ENCODE measurements at regions not wholly inside any gene's neighbourhood (a gene's known extent, or its start where the extent isn't known, plus 50 kb on each side); places are given as distances from the start of the nearest gene placed in this dataset.

DNA sequence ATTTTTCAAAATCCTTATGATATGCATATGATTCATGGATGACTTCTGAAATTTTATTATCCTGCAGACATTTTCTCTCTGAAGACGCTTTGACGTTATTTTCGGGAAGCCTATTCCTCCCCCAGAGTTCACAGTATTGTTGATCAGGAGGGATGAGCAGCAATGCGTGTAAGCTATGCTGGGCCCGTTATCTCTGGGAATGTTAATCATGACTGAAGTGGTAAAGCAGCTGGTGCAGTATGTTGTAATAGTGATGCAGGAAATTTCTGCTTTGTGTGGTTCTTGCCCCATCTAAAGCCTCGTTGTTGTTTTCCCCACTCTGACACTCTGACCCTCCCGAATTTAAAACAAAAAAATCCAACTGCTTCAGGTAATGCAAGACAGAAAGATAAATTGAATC, 1797.8 kb upstream of the WWC1 start:
- TF ChIP-seq ZNF138 (CRISPR knock-in tag; conservative IDR thresholded peaks at IDR 0.05) (no peak), FOXP1 (CRISPR knock-in tag; IDR thresholded peaks at IDR 0.05; ENCODE audit: borderline replicate concordance) (no peak), ELF4 (CRISPR knock-in tag; IDR thresholded peaks at IDR 0.05; ENCODE audit: low read depth) (no peak), CREB1 (CRISPR knock-in tag; IDR thresholded peaks at IDR 0.05) (no peak), ZNF423 (CRISPR knock-in tag; IDR thresholded peaks at IDR 0.05) (no peak), EMX1 (CRISPR knock-in tag; IDR thresholded peaks at IDR 0.05) (no peak), TEAD4 (CRISPR knock-in tag; IDR thresholded peaks at IDR 0.05) (no peak)
- TF ChIP-seq, protein P1, sequence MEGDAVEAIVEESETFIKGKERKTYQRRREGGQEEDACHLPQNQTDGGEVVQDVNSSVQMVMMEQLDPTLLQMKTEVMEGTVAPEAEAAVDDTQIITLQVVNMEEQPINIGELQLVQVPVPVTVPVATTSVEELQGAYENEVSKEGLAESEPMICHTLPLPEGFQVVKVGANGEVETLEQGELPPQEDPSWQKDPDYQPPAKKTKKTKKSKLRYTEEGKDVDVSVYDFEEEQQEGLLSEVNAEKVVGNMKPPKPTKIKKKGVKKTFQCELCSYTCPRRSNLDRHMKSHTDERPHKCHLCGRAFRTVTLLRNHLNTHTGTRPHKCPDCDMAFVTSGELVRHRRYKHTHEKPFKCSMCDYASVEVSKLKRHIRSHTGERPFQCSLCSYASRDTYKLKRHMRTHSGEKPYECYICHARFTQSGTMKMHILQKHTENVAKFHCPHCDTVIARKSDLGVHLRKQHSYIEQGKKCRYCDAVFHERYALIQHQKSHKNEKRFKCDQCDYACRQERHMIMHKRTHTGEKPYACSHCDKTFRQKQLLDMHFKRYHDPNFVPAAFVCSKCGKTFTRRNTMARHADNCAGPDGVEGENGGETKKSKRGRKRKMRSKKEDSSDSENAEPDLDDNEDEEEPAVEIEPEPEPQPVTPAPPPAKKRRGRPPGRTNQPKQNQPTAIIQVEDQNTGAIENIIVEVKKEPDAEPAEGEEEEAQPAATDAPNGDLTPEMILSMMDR (IDR thresholded peaks at IDR 0.05) = no peak
- TF ChIP-seq, protein P2, sequence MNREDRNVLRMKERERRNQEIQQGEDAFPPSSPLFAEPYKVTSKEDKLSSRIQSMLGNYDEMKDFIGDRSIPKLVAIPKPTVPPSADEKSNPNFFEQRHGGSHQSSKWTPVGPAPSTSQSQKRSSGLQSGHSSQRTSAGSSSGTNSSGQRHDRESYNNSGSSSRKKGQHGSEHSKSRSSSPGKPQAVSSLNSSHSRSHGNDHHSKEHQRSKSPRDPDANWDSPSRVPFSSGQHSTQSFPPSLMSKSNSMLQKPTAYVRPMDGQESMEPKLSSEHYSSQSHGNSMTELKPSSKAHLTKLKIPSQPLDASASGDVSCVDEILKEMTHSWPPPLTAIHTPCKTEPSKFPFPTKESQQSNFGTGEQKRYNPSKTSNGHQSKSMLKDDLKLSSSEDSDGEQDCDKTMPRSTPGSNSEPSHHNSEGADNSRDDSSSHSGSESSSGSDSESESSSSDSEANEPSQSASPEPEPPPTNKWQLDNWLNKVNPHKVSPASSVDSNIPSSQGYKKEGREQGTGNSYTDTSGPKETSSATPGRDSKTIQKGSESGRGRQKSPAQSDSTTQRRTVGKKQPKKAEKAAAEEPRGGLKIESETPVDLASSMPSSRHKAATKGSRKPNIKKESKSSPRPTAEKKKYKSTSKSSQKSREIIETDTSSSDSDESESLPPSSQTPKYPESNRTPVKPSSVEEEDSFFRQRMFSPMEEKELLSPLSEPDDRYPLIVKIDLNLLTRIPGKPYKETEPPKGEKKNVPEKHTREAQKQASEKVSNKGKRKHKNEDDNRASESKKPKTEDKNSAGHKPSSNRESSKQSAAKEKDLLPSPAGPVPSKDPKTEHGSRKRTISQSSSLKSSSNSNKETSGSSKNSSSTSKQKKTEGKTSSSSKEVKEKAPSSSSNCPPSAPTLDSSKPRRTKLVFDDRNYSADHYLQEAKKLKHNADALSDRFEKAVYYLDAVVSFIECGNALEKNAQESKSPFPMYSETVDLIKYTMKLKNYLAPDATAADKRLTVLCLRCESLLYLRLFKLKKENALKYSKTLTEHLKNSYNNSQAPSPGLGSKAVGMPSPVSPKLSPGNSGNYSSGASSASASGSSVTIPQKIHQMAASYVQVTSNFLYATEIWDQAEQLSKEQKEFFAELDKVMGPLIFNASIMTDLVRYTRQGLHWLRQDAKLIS (CRISPR knock-in tag; IDR thresholded peaks at IDR 0.05; ENCODE audit: borderline replicate concordance) = no peak
- TF ChIP-seq, protein P3, sequence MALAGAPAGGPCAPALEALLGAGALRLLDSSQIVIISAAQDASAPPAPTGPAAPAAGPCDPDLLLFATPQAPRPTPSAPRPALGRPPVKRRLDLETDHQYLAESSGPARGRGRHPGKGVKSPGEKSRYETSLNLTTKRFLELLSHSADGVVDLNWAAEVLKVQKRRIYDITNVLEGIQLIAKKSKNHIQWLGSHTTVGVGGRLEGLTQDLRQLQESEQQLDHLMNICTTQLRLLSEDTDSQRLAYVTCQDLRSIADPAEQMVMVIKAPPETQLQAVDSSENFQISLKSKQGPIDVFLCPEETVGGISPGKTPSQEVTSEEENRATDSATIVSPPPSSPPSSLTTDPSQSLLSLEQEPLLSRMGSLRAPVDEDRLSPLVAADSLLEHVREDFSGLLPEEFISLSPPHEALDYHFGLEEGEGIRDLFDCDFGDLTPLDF (CRISPR knock-in tag; IDR thresholded peaks at IDR 0.05) = no peak
- TF ChIP-seq, protein P4, sequence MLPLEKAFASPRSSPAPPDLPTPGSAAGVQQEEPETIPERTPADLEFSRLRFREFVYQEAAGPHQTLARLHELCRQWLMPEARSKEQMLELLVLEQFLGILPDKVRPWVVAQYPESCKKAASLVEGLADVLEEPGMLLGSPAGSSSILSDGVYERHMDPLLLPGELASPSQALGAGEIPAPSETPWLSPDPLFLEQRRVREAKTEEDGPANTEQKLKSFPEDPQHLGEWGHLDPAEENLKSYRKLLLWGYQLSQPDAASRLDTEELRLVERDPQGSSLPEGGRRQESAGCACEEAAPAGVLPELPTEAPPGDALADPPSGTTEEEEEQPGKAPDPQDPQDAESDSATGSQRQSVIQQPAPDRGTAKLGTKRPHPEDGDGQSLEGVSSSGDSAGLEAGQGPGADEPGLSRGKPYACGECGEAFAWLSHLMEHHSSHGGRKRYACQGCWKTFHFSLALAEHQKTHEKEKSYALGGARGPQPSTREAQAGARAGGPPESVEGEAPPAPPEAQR (CRISPR knock-in tag; IDR thresholded peaks at IDR 0.05) = no peak
